CD8-positive, alpha-beta memory T cell (primary cell): ENCODE measurements at regions not wholly inside any gene's neighbourhood (a gene's known extent, or its start where the extent isn't known, plus 50 kb on each side); places are given as distances from the start of the nearest gene placed in this dataset.

Source experiments
- CTCF ChIA-PET: fragments of 350-600 bp; sonication (Branson Sonifier 250); formaldehyde crosslinking; loops from one replicate; lab custom pipeline; 2021; ENCODE audit warnings: antibody characterized with exemption; lab: Charles Lee
- POLR2A ChIA-PET: fragments of 350-600 bp; sonication (Branson Sonifier 250); formaldehyde crosslinking; loops from one replicate; lab custom pipeline; 2021; ENCODE audit warnings: antibody characterized with exemption; lab: Charles Lee
- DNase-seq, 5 donors: peaks; one replicate each; pipeline versions ENCODE4 v3.0.0 to v3.0.0-alpha.2; 2020 to 2022; ENCODE audit warnings: mixed read lengths in 1 of 5
- H3K27ac ChIP-seq: one replicate; pipeline ENCODE4 v1.7.0; 2013; ENCODE audit warnings: low read depth, mild to moderate bottlenecking, low read length, moderate library complexity
- H3K27me3 ChIP-seq: 2 replicates; pipeline ENCODE4 v1.7.0; 2013; ENCODE audit warnings: low read length, mild to moderate bottlenecking; ENCODE audit not compliant: insufficient read depth, poor library complexity, severe bottlenecking
- H3K36me3 ChIP-seq: 2 replicates; pipeline ENCODE4 v1.7.0; 2013; ENCODE audit warnings: mild to moderate bottlenecking, low read length, moderate library complexity; ENCODE audit not compliant: insufficient read depth
- H3K4me1 ChIP-seq: 2 replicates; pipeline ENCODE4 v1.7.0; 2013; ENCODE audit warnings: mild to moderate bottlenecking, low read length, moderate library complexity; ENCODE audit not compliant: insufficient read depth
- H3K4me3 ChIP-seq: 2 replicates; pipeline ENCODE4 v1.7.0; 2013; ENCODE audit warnings: mild to moderate bottlenecking, low read length
- H3K9me3 ChIP-seq: 2 replicates; pipeline ENCODE4 v1.7.0; 2013; ENCODE audit warnings: mild to moderate bottlenecking, low read length
- H3K27ac Mint-ChIP-seq, 8 donors: one replicate each; pipeline ENCODE4 v1.8.0; 2020 to 2021; ENCODE audit warnings: mixed read lengths in 8 of 8, mild to moderate bottlenecking in 6 of 8, inconsistent platforms in 3 of 8, moderate library complexity in 3 of 8
- H3K27me3 Mint-ChIP-seq, 2 donors: one replicate each; pipeline ENCODE4 v1.8.0; 2020 to 2021; ENCODE audit warnings: mixed read lengths in 2 of 2, mild to moderate bottlenecking in 1 of 2, moderate library complexity in 1 of 2
- H3K36me3 Mint-ChIP-seq, 3 donors: one replicate each; pipeline ENCODE4 v1.8.0; 2020 to 2021; ENCODE audit warnings: mixed read lengths in 3 of 3, inconsistent platforms in 1 of 3, mild to moderate bottlenecking in 1 of 3
- H3K4me1 Mint-ChIP-seq, 3 donors: one replicate each; pipeline ENCODE4 v1.8.0; 2020 to 2021; ENCODE audit warnings: mixed read lengths in 3 of 3, inconsistent platforms in 1 of 3, mild to moderate bottlenecking in 1 of 3
- H3K4me3 Mint-ChIP-seq, 7 donors: one replicate each; pipeline ENCODE4 v1.8.0; 2020 to 2021; ENCODE audit warnings: mixed read lengths in 7 of 7, mild to moderate bottlenecking in 6 of 7, moderate library complexity in 4 of 7, inconsistent platforms in 2 of 7
- H3K9me3 Mint-ChIP-seq, 5 donors: one replicate each; pipeline ENCODE4 v1.8.0; 2020 to 2022; ENCODE audit warnings: mixed read lengths in 5 of 5, mild to moderate bottlenecking in 3 of 5, moderate library complexity in 2 of 5, inconsistent platforms in 1 of 5

DNA sequence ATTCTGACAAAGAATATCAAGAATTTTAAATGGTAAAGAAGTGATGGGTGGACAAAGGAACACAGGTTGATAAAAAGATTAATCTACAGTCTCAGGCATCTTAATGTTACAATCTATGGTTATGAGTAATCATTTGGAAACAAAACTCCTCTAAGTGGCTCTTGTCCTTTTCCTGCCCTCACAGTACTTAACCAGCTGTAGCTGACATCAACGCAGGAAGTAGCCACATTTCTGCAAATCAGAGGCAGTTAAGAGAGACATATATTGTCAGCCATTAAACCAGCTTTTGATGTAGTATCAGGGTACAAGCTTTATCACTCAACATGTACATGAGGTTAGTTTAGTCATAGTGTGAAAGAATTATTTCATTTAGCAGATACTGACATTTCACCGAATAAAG, 244.6 kb downstream of the NR4A2 start:
- Mint-ChIP-seq H3K36me3 (no peaks in the 10 kb centered on the region), H3K4me1 (no peaks in the 10 kb centered on the region), H3K27ac (no peak overlapping the region), H3K4me3 (no peak overlapping the region), H3K27me3 (peaks cover 2 to 5% of the 10 kb centered on the region in 2 donors), H3K9me3 (peaks cover 0 to 2% (median 0%) of the 10 kb centered on the region in 5 donors)
- Histone ChIP-seq H3K4me1 (no peaks in the 10 kb centered on the region), H3K27me3 (no peaks in the 10 kb centered on the region), H3K36me3 (no peaks in the 10 kb centered on the region), H3K9me3 (no peaks in the 10 kb centered on the region), H3K4me3 (no peak overlapping the region), H3K27ac (no peak overlapping the region)
- ChIA-PET CTCF (no interaction called here), POLR2A (no interaction called here)
- DNase-seq, result no peak

- no peaks in the 10 kb centered on the region for H3K9me3 ChIP-seq
- H3K27ac Mint-ChIP-seq, result peak overlapping the region in 1 of 8 donors; percentile 84
- no peak overlapping the region for H3K27ac ChIP-seq
- peaks cover 2 to 5% of the 10 kb centered on the region in 2 donors for H3K27me3 Mint-ChIP-seq
- no peak overlapping the region for H3K4me3 Mint-ChIP-seq
- no peaks in the 10 kb centered on the region for H3K36me3 ChIP-seq
- ChIA-PET CTCF (no interaction called here), POLR2A (no interaction called here)
- H3K4me1 ChIP-seq, result no peaks in the 10 kb centered on the region
- no peak for DNase-seq
- H3K36me3 Mint-ChIP-seq, result no peaks in the 10 kb centered on the region
- H3K4me1 Mint-ChIP-seq, result no peaks in the 10 kb centered on the region
- H3K9me3 Mint-ChIP-seq, result peaks cover 0 to 10% (median 3%) of the 10 kb centered on the region in 5 donors
- H3K4me3 ChIP-seq, result no peak overlapping the region
- H3K27me3 ChIP-seq, result no peaks in the 10 kb centered on the region
Measured at GRCh38 chr2:156083763-156084493, 248.6 kb downstream of the NR4A2 start.

DNA sequence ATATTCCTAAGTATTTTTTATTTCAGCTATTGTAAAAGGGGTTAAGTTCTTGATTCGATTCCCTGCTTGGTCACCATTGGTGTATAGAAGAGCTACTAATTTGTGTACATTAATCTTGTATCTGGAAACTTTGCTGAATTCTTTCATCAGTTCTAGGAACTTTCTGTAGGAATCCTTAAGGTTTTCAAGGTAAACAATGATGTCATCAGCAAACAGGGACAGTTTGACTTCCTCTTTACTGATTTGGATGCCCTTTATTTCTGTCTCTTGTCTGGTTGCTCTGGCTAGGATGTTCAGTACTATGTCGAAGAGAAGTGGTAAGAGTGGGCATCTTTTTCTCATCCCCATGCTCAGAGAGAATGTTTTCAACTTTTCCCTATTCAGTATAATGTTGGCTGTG, 252.7 kb downstream of the NR4A2 start:
- no peak for DNase-seq
- Histone ChIP-seq H3K27me3 (no peaks in the 10 kb centered on the region), H3K36me3 (no peaks in the 10 kb centered on the region), H3K9me3 (no peaks in the 10 kb centered on the region), H3K4me1 (no peaks in the 10 kb centered on the region), H3K27ac (no peak overlapping the region), H3K4me3 (no peak overlapping the region)
- peaks cover 0 to 5% of the 10 kb centered on the region in 2 donors for H3K27me3 Mint-ChIP-seq
- POLR2A ChIA-PET, result no interaction called here
- H3K4me3 Mint-ChIP-seq, result no peak overlapping the region
- H3K9me3 Mint-ChIP-seq, result peaks cover 0 to 10% (median 3%) of the 10 kb centered on the region in 5 donors
- CTCF ChIA-PET, result no interaction called here
- no peak overlapping the region for H3K27ac Mint-ChIP-seq
- H3K36me3 Mint-ChIP-seq, result no peaks in the 10 kb centered on the region
- H3K4me1 Mint-ChIP-seq, result no peaks in the 10 kb centered on the region

DNA sequence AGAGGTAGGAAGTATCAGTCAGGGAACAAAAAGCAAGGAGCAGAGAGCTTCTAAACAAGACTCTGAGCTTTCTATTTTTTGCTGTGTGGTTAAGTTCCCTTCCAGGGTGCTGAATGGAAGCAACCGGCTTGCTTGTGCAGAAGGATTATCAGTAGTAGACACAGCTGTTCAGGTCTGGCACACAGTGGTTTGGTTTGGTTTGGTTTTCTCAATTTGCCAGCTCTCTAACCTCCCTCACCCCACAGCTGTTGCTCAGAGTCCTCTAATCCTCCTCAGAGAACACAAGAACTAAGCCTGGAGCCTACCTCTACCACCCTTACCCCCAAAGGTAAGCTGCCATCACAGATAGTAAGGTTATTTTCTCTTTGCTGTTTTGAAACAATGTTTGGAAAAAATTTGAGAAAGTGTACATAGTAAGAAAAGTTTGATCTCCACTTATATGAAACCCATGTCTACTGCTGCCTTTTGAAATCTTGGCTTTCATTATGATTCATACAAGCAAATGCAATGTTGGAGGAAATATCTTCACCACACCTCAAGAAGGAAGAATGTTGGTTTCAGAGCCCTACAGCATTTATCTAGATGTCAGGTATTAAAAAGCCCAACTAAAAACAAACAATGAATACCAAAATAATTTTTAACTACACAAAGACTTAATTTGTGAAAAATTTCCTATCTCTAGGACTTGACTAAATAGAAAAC, 255.3 kb downstream of the NR4A2 start:
- Histone ChIP-seq H3K4me1 (no peaks in the 10 kb centered on the region), H3K27ac (no peak overlapping the region), H3K36me3 (no peaks in the 10 kb centered on the region), H3K9me3 (no peaks in the 10 kb centered on the region), H3K27me3 (no peaks in the 10 kb centered on the region), H3K4me3 (no peak overlapping the region)
- Mint-ChIP-seq H3K4me1 (no peaks in the 10 kb centered on the region), H3K9me3 (peaks cover 0 to 5% (median 1%) of the 10 kb centered on the region in 5 donors), H3K4me3 (no peak overlapping the region), H3K27ac (no peak overlapping the region), H3K36me3 (no peaks in the 10 kb centered on the region), H3K27me3 (peaks cover 1 to 3% of the 10 kb centered on the region in 2 donors)
- DNase-seq, result no peak
- ChIA-PET POLR2A (no interaction called here), CTCF (no interaction called here)

GRCh38 chr2:156065912-156066311, 266.6 kb downstream of the NR4A2 start:
- CTCF ChIA-PET, result no interaction called here
- H3K27ac ChIP-seq, result no peak overlapping the region
- Mint-ChIP-seq H3K4me3 (no peak overlapping the region), H3K36me3 (no peaks in the 10 kb centered on the region), H3K9me3 (no peaks in the 10 kb centered on the region), H3K4me1 (no peaks in the 10 kb centered on the region), H3K27me3 (no peaks in the 10 kb centered on the region), H3K27ac (no peak overlapping the region)
- no peaks in the 10 kb centered on the region for H3K27me3 ChIP-seq
- H3K36me3 ChIP-seq, result no peaks in the 10 kb centered on the region
- POLR2A ChIA-PET, result no interaction called here
- no peak overlapping the region for H3K4me3 ChIP-seq
- no peaks in the 10 kb centered on the region for H3K9me3 ChIP-seq
- DNase-seq, result no peak
- no peaks in the 10 kb centered on the region for H3K4me1 ChIP-seq

GRCh38 chr2:156064540-156064939, 268.0 kb downstream of the NR4A2 start:
- Histone ChIP-seq H3K27ac (no peak overlapping the region), H3K9me3 (no peaks in the 10 kb centered on the region), H3K4me1 (no peaks in the 10 kb centered on the region), H3K27me3 (no peaks in the 10 kb centered on the region), H3K36me3 (no peaks in the 10 kb centered on the region), H3K4me3 (no peak overlapping the region)
- ChIA-PET POLR2A (no interaction called here), CTCF (no interaction called here)
- Mint-ChIP-seq H3K27me3 (peaks cover 0 to under 1% of the 10 kb centered on the region in 2 donors), H3K27ac (no peak overlapping the region), H3K36me3 (no peaks in the 10 kb centered on the region), H3K4me3 (no peak overlapping the region), H3K9me3 (no peaks in the 10 kb centered on the region), H3K4me1 (no peaks in the 10 kb centered on the region)
- DNase-seq, result no peak

DNA sequence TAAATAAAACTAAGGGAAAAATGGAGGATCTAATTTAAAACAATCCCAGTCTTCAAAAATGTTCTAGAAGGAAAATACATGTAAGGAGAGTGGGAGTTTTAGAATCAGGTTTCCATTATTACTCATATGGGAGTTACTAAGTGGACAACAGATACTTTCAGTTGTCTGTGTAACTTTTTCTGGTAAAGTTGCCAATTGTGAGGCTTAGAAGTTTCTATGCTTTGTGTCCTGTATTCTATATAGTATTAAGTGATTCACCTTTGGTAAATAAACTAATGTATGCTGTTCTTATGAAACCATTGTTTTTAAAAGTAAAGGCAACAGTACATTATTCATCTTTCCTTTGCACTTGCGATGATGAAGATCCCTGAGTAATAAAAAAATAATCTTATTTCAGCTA, 274.9 kb downstream of the NR4A2 start:
- Mint-ChIP-seq H3K27me3 (peaks cover 0 to 1% of the 10 kb centered on the region in 2 donors), H3K27ac (no peak overlapping the region), H3K4me3 (no peak overlapping the region), H3K36me3 (no peaks in the 10 kb centered on the region), H3K4me1 (no peaks in the 10 kb centered on the region), H3K9me3 (no peaks in the 10 kb centered on the region)
- no peak for DNase-seq
- H3K9me3 ChIP-seq, result no peaks in the 10 kb centered on the region
- ChIA-PET CTCF (no interaction called here), POLR2A (no interaction called here)
- H3K4me1 ChIP-seq, result no peaks in the 10 kb centered on the region
- H3K4me3 ChIP-seq, result no peak overlapping the region
- H3K27me3 ChIP-seq, result no peaks in the 10 kb centered on the region
- no peaks in the 10 kb centered on the region for H3K36me3 ChIP-seq
- no peak overlapping the region for H3K27ac ChIP-seq

- DNase-seq, result no peak
- no peaks in the 10 kb centered on the region for H3K36me3 Mint-ChIP-seq
- H3K27me3 Mint-ChIP-seq, result peaks cover 0 to 1% of the 10 kb centered on the region in 2 donors
- ChIA-PET CTCF (no interaction called here), POLR2A (no interaction called here)
- no peaks in the 10 kb centered on the region for H3K4me1 ChIP-seq
- H3K27me3 ChIP-seq, result no peaks in the 10 kb centered on the region
- no peaks in the 10 kb centered on the region for H3K9me3 ChIP-seq
- no peak overlapping the region for H3K4me3 Mint-ChIP-seq
- H3K36me3 ChIP-seq, result no peaks in the 10 kb centered on the region
- H3K9me3 Mint-ChIP-seq, result no peaks in the 10 kb centered on the region
- H3K27ac Mint-ChIP-seq, result no peak overlapping the region
- H3K4me1 Mint-ChIP-seq, result no peaks in the 10 kb centered on the region
- H3K27ac ChIP-seq, result no peak overlapping the region
- no peak overlapping the region for H3K4me3 ChIP-seq
Measured at GRCh38 chr2:156054983-156055382, 277.5 kb downstream of the NR4A2 start.
